Fibroblast of peridontal ligament (primary cell): ENCODE measurements at regions not wholly inside any gene's neighbourhood (a gene's known extent, or its start where the extent isn't known, plus 50 kb on each side); places are given as distances from the start of the nearest gene placed in this dataset.

Source experiments
- DNase-seq: peaks from one replicate; pipeline ENCODE4 v3.0.0-alpha.2; 2010; ENCODE audit errors: extremely low read depth

DNA sequence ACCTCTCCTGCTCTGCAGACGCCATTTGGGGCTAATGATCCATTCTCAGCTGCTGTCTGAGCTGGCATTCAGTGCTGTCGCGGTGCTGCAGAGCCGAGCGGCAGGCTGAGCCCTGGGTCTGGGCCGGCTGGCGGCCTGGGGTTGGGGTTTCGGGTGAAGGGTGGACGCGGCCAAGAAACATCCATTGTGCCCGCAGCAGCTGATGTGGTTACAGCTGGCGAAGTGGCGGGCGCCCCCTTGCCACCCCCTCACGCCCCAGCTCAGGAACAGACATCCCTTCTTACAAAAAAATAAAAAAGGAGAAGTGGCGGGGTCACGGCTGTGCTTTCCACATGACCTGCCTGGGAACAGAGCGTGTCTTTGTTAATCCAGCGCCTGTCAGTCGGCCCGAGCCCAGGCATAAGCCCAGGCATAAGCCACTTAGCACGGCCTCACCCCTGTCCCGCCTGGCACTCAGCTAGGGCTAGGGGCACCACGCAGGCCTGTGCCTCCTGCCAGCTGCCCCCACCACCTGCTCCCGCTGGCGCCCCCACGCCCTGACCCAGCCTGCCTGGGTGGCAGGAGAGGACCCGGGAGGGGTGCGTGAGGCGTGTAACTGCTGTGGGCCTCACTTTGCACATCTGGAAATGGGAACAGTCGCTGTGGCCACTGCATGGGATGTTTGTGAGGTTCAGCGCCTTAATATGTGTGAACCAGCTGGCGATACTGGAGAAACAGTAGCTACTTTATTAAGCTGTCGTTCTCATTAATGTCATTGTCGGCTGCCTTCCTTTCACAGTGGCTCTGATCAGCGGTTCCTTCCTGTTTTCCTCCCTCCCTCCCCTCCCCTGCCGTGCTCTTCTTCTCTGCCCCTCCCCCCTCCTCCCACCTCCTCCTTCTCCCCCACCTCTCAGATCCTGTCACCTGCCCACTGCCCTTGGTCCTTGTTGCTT, 197.7 kb upstream of the CIBAR2 start:
- DNase-seq = no peak

DNA sequence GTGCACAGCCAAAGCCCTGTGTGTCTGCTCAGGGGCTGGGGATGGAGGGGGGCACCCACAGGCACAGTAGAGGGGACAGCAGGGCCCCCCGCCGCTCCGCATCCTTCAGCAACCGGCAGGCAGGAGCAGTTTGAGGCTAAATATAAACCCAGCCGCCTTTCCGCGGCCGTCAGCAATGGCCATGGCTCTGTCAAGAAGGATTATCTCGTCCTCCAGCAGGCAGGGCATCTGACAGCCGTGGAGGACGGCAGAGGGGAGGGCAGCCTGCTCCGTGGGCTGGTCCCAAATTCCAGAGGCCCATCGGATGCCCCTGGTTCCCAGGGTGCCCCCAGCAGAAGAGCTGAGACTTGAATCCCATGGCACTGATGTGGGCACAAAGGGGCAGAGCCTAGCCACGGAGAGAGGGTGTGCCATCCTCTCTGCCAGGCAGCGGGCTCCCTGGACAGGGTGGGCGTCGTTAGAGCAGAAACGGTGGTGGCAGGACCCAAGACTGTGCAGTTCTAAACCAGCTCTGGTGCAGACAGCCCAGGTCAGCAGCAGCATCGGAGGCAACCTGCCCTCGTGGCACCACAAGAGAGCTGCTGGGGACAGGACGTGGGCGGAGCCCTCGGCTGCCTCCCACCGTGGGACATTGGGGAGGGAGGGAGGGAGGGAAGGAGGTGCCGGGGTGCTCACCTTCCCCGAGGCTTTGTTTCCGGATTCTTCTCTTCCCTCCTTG, 198.8 kb upstream of the CIBAR2 start:
- DNase-seq = no peak

DNA sequence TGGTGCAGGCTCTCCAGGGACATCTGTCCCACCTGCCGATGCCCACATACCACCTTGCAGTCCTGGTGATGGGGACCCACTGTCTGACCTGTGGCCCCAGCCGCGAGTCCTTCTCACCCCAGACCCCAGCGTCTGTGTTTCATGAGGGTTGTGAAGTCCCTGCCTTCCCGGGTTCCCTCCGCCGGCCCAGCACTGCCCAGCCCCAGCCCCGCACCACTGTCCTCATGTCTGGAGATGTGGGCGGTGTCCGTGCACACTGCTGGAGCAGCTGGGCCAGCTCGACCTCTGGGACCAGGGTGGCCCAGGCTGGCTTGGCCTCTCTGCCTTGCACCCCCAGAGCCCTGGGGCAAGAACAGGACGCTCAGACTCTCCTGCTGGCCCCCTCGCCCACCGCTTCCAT, 199.5 kb upstream of the CIBAR2 start:
- no peak for DNase-seq

DNA sequence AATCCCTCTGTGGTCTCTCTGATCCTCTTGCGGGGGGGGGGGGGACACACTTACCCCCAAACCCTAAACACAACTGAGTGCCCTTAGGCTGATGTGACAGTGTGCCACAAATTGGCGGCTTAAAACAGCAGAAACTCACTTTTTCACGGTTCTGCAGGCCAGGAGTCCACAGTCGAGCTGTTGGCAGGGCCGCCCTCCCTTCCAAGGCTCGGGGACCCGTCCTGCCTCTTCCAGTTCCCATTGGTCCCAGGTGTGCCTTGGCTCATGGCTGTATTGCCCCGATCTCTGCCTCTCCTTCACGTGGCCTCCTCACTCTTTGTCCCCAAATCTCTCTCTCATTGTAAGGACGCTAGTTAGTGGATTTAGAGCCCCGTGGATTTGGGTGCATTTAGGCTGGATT, 199.9 kb upstream of the CIBAR2 start:
- no peak for DNase-seq

DNA sequence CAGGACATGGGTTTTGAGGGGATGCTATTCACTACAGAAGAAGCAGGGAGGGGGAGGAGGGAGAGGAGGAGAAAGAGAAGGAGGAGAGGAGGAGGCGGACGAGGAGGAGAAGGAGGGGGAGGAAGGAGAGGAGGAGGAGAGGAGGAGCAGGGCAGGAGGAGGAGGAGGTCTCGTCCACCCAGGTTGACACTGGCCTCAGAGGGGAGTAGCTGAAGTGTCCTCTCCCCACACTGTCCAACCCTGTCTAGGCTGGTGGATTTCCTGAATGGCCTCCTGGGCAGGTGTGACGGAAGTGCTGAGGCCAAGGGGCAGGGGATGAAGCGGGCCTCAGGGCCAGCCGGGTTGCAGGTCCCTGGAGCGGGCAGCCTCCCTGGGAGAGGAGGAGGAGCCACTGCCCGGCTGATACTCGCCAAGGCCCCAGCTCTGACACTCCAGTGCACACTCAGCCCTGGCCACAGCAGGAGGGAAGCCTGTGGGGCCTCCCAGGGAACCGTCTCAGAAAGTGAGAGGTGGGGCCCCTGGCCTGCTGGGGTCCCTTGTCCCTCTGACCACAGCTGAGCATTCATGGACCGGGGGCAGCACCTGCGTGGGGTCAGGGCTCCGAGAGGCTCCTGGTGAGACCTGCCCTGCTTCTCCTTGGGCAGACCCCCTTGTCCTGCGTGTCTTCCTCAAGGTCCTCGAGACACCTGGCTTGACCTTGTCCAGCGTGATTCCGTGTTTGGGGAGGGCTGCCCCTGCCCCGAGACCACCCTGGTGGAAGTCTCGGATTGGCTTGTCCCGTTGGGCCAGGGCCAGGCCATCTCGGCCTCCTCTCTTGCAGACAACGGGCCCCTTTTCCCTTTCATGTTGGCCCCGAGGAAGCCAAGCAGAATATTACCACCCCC, 200.6 kb upstream of the CIBAR2 start:
- no peak for DNase-seq

DNA sequence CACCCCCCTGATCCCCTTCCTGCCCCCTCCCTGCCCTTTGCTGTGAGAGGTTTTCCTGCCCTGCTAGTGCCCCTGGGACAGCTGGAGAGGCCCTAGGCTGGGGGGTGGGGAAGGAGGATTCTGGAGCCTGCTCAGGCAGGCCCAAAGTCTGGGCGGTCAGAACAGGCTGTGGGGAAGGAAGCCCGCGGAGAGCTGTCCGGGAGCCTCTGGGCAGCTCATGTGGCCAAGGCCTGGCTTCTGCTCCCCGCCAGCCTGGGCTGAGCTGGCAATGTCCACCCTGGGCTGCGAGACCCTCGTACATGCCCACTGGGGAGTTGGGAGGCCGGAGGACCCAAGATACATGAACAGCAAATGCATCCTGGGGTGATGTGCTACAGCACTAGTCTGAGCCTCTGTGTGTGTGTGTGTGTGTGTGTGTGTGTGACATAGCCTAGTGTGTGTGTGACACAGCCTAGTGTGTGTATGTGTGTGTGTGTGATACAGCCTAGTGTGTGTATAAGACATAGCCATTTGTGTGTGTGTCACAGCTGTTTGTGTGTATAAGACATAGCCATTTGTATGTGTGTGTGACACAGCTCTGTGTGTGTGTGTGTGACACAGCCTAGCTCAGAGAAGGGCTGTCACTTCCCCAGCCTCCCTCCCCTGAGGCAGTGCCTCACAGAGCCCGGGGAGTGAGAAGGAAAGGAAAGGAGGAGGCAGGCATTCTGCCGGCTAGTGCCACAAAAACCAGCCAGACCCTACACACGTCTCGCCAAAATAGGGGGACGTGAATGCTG, 201.4 kb upstream of the CIBAR2 start:
- no peak for DNase-seq

DNA sequence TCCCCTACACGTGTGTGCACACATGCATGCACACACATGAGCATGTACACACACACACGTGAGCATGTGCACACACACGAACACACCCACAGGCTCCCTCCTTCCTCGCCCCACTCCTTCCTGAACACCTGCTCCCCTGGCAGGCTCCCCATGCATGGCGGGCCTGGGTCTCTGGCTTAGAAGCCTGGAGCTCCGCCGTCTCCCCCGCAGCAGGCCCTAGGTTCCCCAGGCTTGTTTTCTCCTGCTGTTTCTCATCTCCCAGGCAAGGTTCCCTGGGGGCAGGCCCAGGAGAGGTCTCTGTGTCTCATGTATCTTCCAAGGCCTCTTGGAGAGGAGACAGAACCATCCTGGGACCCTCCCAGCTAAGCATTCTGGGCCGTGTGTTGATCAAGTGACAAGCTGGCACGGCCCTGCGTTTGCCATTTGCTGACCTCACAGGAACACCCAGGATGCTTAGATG, 202.3 kb upstream of the CIBAR2 start:
- DNase-seq = no peak

DNA sequence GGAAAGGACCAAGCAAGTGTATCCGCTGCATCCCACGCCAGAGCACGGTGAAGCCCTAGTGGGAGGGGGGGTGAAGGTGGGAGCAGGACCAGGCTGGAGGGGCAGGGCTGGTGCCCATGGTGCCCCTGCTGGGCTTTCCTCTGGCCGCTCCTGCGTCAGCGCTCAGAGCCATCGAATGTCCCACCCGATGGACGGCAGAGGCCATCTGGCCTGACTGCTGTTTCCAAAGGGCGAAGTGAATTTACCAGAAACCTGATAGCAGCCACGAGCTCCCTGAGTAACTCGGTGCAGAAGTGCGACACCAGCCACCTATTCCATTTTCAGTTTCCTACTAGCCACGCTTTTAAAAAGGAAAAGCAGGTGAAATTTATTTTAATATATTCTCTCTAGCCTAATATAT, 203.6 kb upstream of the CIBAR2 start:
- no peak for DNase-seq

DNA sequence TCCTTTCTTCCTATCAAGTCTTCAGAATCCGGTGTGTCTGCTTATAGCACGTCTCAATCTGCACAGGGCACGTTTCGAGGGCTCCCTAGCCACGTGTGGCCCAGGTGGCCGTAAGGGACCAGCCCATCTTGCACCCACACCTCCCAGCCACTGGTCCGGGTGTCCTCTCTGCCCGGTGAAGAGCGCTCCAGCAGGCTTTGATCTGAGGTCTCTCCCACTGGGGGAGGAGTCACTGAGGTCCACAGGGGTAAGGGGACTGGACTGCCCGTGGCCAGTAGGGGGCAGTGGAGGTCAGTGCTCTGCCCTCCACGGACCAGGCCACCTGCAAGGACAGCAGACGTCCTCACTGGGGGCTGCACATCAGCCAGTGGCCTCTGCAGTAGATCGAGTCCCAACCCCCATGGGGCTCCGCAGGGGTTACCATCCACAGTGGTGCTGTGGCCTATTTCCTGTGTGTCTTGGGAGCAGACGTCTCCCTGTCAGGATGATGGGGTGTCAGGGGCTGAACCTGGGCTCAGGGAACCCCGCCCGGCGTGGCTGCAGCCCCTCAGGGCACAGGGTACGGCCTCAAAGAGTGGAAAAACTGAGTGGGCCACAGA, 204.1 kb upstream of the CIBAR2 start:
- peak; percentile 49 for DNase-seq

DNA sequence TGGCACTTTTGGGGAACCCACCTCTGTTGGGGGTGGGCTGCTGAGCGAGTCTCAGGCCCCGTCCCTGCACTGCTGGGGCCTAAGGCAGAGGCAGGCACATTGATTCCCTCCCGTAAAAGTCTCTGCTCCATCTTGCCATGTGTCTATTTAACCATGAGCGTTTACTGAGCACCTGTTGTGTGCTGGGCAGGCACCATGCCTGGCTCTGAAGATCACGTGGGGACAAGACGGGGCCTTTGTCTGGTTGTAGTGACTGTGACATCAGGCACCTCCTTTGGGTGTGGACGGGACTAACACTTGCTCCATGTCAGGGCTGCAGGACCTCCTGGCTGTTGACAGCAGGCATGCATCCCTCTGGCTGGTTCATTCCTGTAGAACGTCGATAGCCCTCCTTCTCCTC, 204.7 kb upstream of the CIBAR2 start:
- no peak for DNase-seq

DNA sequence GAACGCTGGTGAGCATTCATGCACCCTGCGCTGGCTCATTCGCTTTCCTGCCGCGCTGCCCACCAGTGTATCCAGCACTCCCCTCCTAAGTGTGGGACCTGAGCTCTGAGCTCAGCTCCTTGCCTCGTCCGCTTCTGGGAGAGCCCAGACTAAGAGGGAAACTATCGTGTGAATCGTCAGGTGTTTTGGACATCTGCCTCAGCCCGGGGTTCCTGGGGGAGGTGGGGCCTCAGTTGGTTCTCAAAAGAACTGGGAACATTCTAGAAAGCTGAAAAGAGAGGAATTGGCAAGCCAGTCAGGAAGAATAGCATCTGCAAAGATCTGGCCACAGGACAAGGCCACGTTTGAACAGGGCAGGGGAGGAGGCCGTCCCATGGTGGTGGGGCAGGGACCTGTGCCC, 205.4 kb upstream of the CIBAR2 start:
- DNase-seq = no peak

DNA sequence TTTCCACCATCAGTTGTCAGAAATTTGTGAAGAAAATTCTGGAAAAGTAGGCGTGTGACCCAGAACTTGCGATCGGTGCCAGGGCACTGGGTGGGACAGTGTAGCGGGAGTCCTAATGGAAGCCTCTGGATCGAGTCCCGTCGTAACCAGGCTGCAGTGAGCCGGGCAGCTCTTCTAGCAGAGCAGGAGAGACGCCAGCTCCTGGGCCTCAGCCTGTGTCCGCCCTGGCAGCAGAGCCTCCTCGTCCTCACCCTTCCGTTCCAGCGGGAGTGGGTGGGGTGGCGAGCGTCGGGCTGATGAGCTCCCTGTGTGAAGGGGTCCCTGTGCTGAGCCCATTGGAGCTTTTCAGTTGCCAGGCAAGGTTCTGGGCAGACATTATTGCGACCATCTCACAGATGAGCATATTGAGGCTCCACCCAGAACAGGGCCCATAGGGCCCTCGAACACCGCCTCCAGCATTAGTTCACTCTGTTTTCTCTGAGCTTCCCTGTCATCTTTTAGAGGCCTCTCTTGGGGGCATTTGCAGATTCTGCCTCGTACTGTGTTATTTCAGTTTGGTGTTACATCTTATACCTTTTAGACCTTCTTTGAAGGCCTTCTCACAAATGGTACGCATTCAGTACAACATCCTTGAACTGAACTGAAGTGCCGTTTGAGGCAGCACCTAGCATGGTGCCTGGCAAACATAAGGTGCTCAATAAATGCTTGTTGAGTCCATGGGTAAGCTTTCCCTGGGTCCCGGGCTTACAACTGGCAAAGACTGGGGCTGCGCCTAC, 207.1 kb upstream of the CIBAR2 start:
- no peak for DNase-seq

DNA sequence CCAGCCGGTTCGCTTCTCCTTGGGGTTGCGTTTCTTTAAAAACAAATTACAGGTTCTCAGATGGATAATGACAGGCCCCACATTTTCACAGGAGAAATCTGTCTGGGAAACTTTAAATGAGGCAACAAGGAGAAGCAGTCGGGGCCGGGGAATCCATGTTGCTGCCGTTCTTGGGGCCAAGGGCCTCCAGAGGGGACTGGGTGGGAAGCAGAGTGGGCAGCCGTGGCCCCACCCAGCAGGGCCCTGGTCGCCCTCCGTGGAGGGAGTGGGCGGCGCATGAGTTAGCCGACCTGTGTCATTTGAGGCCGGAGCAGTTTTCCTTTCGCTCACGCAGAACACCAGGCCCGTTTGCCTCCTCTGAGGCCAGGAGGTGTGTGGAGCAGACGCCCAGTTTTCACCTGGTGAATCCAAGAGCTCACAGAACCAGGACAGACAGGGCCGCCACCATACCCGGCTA, 207.7 kb upstream of the CIBAR2 start:
- DNase-seq = no peak

DNA sequence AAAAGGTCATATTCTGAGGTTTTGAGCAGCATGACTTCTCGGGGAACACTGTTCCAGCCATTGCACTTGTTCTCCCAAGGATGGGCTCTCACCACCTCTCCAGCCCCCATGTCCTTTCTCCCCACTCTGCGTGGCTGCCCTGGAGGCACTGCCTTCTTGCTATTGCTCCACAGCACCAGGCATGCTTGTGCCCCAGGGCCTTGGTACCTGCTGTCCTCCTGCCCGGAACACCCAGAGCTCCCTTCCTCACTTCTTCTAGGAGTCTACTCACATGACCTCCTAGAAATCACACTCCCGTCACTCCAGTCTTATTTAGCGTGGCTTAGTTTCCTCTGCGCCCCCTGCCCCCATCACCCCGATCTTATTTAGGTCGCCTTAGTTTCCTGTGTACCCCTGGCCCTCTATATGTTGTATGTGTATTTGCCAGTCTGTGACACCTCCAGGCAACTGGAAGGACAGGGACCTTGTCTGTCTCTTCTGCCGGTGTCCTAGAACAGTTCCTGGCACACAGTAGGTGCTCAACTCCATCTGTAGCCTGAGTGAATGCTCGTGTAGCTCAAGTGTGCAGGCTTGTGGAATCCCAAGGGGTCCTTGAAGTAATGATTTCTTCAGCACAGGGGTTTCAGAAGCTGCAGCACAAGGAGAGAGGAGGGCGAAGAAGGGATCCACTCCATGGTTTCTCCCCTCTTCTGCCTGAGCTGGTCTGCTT, 208.6 kb upstream of the CIBAR2 start:
- DNase-seq = no peak

DNA sequence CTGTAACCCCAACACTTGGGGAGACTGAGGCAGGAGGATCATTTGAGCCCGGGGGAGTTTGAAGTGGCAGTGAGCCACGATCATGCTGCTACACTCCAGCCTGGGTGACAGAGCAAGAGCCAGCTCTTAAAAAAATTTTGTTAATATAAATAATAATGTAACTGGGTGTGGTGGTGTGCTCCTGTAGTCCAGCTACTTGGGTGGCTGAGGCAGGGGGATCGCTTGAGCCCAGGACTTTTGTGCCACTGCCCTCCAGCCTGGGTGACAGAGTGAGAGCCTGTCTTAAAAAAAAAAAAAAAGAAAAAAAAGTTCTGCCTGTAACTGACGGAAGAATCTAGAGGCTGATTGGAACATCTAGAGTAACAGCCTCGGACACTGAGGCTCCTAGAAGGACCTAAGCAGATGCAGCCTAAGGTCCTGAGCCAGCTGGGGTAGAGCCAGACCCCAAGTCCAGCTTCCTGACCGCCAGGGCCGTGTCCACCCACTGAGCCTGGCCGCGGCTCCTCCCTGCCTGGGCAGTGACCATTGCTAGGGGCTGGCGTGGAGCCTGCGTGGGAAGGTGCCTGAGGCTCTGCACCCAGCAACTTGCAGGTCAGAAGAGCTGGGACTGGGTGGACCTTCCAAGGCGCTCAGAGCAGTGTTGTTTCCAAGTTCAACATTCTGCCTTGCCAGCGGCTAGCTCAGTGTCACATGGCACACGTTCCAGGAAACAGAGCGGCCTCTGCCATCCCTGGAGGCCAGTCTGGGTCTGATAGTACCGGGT, 209.4 kb upstream of the CIBAR2 start:
- DNase-seq = peak; percentile 96

DNA sequence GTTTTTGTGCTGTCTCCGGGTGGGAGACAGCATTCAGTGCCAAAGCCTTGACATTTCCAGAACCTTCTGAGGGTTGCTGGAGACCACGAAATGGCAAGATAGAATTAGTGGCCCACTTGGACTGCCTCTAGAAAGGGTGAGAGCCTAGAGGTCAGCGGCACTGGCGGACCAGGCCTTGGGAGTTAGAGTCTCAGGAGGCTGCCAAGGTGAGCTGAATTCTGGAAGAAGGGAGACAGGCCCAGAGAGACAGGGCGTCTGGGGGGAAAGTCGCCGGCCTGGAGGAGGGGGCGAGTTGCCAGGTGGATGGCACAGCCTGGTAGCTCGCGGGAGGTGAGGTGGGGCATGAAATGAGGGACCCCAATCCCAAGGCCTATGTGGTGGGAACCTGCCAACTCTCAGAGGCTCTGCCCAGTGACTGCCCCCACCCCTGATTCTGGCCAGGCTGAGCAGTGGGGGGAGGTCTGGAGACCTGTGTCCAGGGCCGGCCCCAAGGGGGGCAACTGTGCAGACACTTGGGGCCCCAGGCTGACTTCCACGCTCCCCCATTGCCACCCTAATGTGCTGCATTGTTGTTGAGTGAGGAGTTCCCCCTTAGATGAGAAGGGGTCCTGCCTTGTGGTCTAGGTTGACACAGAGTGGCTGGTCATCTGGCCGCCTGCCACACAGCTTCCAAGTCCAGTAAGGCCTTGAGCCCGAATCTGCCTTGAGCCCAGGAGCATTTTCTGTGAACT, 211.1 kb upstream of the CIBAR2 start:
- DNase-seq = no peak

DNA sequence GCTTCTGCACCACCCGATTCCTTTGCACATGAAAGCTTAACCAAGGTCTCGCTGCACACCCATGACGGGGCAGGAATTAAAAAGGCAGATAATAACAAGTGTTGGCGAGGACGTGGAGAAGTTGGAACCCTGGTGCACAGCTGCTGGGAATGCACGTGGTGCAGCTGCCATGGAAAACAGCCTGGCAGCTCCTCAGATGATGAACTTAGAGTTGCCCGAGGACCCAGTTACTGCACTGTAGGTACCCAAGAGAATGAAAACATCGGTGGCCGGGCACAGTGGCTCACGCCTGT, 211.6 kb upstream of the CIBAR2 start:
- DNase-seq = no peak

DNA sequence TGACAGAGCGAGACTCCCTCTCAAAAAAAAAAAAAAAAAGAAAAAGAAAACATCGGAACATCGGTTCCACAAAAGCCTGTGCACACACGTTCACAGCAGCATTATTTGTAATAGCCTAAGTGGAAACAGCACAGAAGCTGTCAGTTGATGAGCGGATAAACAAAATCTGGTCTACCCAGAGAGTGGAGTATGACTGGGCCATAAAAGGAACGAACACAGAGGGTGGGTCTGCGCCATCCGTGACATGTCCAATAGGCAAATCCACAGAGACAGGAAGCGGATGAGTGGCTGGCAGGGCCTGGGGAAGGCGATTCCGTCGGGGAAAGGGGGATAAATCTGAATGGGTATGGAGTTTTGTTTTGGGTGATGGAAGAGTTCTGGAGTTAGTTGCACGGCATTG, 212.2 kb upstream of the CIBAR2 start:
- DNase-seq = no peak
